SK-N-SH treated with all-trans-retinoic acid at 6 μM for 48 hours (cell line): ENCODE measurements at regions not wholly inside any gene's neighbourhood (a gene's known extent, or its start where the extent isn't known, plus 50 kb on each side); places are given as distances from the start of the nearest gene placed in this dataset.

ENCODE experiments used
- ARNTL ChIP-seq: fragments of 450-650 bp; formaldehyde crosslinking; IDR thresholded peaks from 2 replicates; pipeline ENCODE4 v1.5.0; 2020; ENCODE audit warnings: low read depth, mild to moderate bottlenecking, moderate library complexity, borderline replicate concordance
- GLIS3 ChIP-seq: fragments of 250-450 bp; sonication (Bioruptor Pico); IDR thresholded peaks from 2 replicates; pipeline ENCODE4 v1.5.0; 2020; ENCODE audit warnings: mild to moderate bottlenecking, moderate library complexity
- ISL1 ChIP-seq: fragments of 250-450 bp; sonication (Bioruptor Pico); IDR thresholded peaks from 2 replicates; pipeline ENCODE4 v2.1.2; 2022; ENCODE audit warnings: mild to moderate bottlenecking, moderate library complexity
- PPARA ChIP-seq: fragments of 250-450 bp; sonication (Bioruptor Pico); IDR thresholded peaks from 2 replicates; pipeline ENCODE4 v1.5.0; 2020; ENCODE audit warnings: mild to moderate bottlenecking, borderline replicate concordance
- SNAI2 ChIP-seq: fragments of 250-450 bp; sonication (Bioruptor Pico); IDR thresholded peaks from 2 replicates; pipeline ENCODE4 v1.5.0; 2020; ENCODE audit warnings: mild to moderate bottlenecking, moderate library complexity
- ZFP3 ChIP-seq: fragments of 250-450 bp; sonication (Bioruptor Pico); IDR thresholded peaks from 2 replicates; pipeline ENCODE4 v1.5.0; 2020; ENCODE audit warnings: mild to moderate bottlenecking, moderate library complexity
- ZFP30 ChIP-seq: fragments of 450-650 bp; formaldehyde crosslinking; IDR thresholded peaks from 2 replicates; pipeline ENCODE4 v1.5.0; 2022; ENCODE audit warnings: mild to moderate bottlenecking, moderate library complexity
- ZNF565 ChIP-seq: fragments of 450-650 bp; formaldehyde crosslinking; conservative IDR thresholded peaks from 2 replicates; pipeline ENCODE4 v1.5.0; 2020; ENCODE audit warnings: low read depth, mild to moderate bottlenecking, moderate library complexity
- TF ChIP-seq, protein P1 (sequence below): fragments of 250-450 bp; sonication (Bioruptor Pico); IDR thresholded peaks from 2 replicates; pipeline ENCODE4 v1.5.0; 2020; ENCODE audit warnings: mild to moderate bottlenecking, moderate library complexity
- TF ChIP-seq, protein P2 (sequence below): fragments of 250-450 bp; sonication (Bioruptor Pico); IDR thresholded peaks from 2 replicates; pipeline ENCODE4 v1.5.1; 2020; ENCODE audit warnings: low read depth, mild to moderate bottlenecking, moderate library complexity
- TF ChIP-seq, protein P3 (sequence below): fragments of 250-450 bp; sonication (Bioruptor Pico); IDR thresholded peaks from 2 replicates; pipeline ENCODE4 v1.5.1; 2021; ENCODE audit warnings: mild to moderate bottlenecking, moderate library complexity

DNA sequence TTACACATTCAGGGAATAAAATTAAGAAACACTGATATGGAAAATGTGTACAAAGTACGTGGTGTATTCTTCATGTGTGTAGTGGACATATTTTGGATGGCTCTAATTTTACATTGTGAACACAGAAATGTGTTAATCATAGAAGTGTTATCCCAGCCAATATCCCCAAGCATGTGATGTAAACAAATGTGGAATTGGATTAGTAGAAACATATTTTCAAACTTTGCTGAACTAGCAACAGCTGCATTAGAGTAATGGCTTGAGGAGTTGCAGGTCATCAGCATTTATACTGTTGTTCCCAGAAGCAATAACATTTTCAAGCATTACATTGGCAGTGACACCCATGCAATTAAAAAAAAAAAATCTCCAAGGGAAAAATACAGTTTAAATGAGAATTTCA lies 600.6 kb downstream of the SLITRK1 start:
- TF ChIP-seq, protein P1, sequence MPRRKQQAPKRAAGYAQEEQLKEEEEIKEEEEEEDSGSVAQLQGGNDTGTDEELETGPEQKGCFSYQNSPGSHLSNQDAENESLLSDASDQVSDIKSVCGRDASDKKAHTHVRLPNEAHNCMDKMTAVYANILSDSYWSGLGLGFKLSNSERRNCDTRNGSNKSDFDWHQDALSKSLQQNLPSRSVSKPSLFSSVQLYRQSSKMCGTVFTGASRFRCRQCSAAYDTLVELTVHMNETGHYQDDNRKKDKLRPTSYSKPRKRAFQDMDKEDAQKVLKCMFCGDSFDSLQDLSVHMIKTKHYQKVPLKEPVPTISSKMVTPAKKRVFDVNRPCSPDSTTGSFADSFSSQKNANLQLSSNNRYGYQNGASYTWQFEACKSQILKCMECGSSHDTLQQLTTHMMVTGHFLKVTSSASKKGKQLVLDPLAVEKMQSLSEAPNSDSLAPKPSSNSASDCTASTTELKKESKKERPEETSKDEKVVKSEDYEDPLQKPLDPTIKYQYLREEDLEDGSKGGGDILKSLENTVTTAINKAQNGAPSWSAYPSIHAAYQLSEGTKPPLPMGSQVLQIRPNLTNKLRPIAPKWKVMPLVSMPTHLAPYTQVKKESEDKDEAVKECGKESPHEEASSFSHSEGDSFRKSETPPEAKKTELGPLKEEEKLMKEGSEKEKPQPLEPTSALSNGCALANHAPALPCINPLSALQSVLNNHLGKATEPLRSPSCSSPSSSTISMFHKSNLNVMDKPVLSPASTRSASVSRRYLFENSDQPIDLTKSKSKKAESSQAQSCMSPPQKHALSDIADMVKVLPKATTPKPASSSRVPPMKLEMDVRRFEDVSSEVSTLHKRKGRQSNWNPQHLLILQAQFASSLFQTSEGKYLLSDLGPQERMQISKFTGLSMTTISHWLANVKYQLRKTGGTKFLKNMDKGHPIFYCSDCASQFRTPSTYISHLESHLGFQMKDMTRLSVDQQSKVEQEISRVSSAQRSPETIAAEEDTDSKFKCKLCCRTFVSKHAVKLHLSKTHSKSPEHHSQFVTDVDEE (CRISPR knock-in tag): no peak
- TF ChIP-seq ZNF565: no peak
- TF ChIP-seq, protein P2, sequence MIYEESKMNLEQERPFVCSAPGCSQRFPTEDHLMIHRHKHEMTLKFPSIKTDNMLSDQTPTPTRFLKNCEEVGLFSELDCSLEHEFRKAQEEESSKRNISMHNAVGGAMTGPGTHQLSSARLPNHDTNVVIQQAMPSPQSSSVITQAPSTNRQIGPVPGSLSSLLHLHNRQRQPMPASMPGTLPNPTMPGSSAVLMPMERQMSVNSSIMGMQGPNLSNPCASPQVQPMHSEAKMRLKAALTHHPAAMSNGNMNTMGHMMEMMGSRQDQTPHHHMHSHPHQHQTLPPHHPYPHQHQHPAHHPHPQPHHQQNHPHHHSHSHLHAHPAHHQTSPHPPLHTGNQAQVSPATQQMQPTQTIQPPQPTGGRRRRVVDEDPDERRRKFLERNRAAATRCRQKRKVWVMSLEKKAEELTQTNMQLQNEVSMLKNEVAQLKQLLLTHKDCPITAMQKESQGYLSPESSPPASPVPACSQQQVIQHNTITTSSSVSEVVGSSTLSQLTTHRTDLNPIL (CRISPR knock-in tag): no peak
- no peak for TF ChIP-seq PPARA (CRISPR knock-in tag)
- no peak for TF ChIP-seq ARNTL (CRISPR knock-in tag)
- no peak for TF ChIP-seq SNAI2 (CRISPR knock-in tag)
- TF ChIP-seq ZFP3 (CRISPR knock-in tag): no peak
- no peak for TF ChIP-seq ISL1 (CRISPR knock-in tag)
- TF ChIP-seq, protein P3, sequence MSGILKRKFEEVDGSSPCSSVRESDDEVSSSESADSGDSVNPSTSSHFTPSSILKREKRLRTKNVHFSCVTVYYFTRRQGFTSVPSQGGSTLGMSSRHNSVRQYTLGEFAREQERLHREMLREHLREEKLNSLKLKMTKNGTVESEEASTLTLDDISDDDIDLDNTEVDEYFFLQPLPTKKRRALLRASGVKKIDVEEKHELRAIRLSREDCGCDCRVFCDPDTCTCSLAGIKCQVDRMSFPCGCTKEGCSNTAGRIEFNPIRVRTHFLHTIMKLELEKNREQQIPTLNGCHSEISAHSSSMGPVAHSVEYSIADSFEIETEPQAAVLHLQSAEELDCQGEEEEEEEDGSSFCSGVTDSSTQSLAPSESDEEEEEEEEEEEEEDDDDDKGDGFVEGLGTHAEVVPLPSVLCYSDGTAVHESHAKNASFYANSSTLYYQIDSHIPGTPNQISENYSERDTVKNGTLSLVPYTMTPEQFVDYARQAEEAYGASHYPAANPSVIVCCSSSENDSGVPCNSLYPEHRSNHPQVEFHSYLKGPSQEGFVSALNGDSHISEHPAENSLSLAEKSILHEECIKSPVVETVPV (CRISPR knock-in tag): no peak
- TF ChIP-seq ZFP30: no peak
- no peak for TF ChIP-seq GLIS3 (CRISPR knock-in tag)
